ENCODE measurements at regions not wholly inside any gene's neighbourhood (a gene's known extent, or its start where the extent isn't known, plus 50 kb on each side); places are given as distances from the start of the nearest gene placed in this dataset.

GRCh38 chr6:168943231-168943905 is 310.3 kb downstream of the THBS2 start:
- TF ChIP-seq CTCF (IDR thresholded peaks at IDR 0.05): no peak
- no peak for TF ChIP-seq POLR2A (IDR thresholded peaks at IDR 0.05)
- no peak for TF ChIP-seq EP300 (IDR thresholded peaks at IDR 0.05)

Data from tibial nerve (tissue), 4 donors.